Mucosa of stomach (tissue), 1 donor: ENCODE measurements at regions not wholly inside any gene's neighbourhood (a gene's known extent, or its start where the extent isn't known, plus 50 kb on each side); places are given as distances from the start of the nearest gene placed in this dataset.

Experiments
- H3K27me3 ChIP-seq: one replicate; pipeline ENCODE4 v1.7.0; 2013; ENCODE audit warnings: mild to moderate bottlenecking, low read length; ENCODE audit not compliant: control insufficient read depth, insufficient read depth
- H3K36me3 ChIP-seq: one replicate; pipeline ENCODE4 v1.7.0; 2013; ENCODE audit warnings: low read length; ENCODE audit not compliant: control insufficient read depth, insufficient read depth
- H3K4me1 ChIP-seq: one replicate; pipeline ENCODE4 v1.7.0; 2013; ENCODE audit warnings: mild to moderate bottlenecking, low read length; ENCODE audit not compliant: control insufficient read depth, insufficient read depth
- H3K4me3 ChIP-seq: one replicate; pipeline ENCODE4 v1.7.0; 2013; ENCODE audit warnings: low read length
- H3K9ac ChIP-seq: one replicate; pipeline ENCODE4 v1.7.0; 2013; ENCODE audit warnings: mild to moderate bottlenecking, low read length, moderate library complexity
- H3K9me3 ChIP-seq: one replicate; pipeline ENCODE4 v1.7.0; 2013; ENCODE audit warnings: mild to moderate bottlenecking, low read length, moderate library complexity; ENCODE audit not compliant: control insufficient read depth
- donor health status: Pancreatic carcinoma.

DNA sequence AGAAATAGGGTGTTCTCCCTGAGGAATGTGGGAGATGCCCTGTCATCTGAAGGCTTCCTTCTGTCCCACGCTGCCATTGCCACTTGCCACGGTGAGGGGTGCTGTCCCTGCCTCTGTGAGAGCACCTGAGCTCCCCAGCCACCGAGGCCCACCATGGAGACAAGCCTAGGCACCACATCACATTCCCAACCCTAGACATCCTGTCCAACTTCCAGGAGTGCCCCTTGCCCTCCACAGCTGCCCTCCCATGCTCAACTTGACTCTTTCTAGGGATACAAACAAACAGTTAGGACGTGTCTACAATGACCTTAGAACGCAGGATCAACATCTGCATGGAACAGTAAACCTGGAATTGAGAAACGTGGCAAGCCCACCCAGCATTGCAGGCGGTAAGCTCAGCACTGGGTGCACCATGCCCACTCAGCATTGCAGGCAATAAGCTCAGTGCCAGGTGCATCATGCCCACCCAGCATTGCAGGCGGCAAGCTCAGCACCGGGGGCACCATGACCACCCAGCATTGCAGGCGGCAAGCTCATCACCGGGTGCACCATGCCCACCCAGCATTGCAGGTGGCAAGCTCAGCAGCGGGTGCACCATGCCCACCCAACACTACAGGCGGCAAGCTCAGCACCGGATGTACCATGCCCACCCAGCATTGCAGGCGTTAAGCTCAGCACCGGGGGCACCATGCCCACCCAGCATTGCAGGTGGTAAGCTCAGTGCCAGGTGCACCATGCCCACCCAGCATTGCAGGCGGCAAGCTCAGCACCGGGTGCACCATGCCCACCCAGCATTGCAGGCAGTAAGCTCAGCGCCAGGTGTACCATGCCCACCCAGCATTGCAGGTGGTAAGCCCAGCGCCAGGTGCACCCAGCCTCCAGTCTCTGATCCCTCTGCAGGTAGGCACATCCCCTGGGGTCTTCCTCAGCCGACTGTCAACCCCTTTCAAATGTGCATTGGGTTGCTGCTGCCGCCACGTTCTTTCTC lies 1463.9 kb downstream of the TBC1D22A start:
- H3K9ac ChIP-seq: no peak overlapping the region
- no peaks in the 10 kb centered on the region for H3K9me3 ChIP-seq
- H3K4me3 ChIP-seq: no peak overlapping the region
- no peaks in the 10 kb centered on the region for H3K4me1 ChIP-seq
- no peaks in the 10 kb centered on the region for H3K27me3 ChIP-seq
- H3K36me3 ChIP-seq: no peaks in the 10 kb centered on the region

DNA sequence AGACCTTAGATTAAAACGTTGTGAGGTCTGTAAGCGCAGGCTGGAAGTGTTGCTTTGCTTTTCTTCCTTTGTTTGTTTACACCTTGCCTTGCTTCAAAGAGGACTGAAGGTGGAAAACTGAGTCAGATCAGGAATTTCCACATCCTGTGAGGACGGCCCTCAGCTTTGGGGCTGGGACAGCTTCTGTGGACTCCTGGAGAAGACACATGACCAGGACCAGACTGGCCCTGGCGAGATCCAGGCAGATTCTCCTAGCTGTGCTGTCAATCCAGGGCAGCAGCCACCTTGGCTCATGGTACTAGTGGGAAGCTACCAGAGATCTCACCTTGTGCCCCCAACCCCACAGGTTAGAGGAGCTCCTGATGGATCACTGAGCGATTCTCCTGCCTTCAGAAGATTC lies 1461.9 kb downstream of the TBC1D22A start:
- H3K36me3 ChIP-seq: no peaks in the 10 kb centered on the region
- H3K27me3 ChIP-seq: no peaks in the 10 kb centered on the region
- no peaks in the 10 kb centered on the region for H3K9me3 ChIP-seq
- no peak overlapping the region for H3K4me3 ChIP-seq
- H3K9ac ChIP-seq: no peak overlapping the region
- H3K4me1 ChIP-seq: no peaks in the 10 kb centered on the region

DNA sequence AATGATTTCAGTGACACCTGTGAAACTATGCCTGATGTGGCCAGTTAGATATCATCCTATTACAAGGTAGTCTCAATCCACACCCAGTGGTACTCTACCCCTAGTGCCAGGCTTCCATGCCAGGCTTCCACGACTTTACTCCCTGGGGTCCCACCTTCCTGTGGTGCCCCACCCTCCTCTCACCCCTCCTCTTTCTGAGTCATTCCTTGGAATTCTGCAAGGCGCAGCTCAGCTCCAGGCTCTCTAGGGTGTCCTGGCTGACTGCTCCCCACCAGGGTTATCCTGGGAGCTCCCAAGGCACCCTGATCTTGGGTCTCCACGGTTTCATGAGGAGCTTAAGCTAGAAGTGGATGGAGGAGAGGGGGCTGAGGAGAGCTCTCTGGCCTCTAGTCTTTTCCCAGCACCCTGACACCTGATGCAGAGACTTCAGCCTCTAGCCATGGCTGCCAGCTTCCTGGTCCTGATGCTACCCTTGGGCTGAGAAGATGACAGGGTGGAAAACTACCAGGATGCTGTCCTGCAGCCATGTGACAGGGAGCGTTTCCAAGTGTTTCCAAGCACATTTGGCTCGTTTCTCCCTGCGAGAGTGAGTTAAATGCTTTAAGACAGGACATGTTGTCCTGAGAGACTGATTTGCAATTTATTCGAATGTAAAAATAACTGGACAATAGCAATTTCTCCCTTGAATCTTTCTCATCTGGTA lies 1461.2 kb downstream of the TBC1D22A start:
- Histone ChIP-seq H3K4me3 (no peak overlapping the region), H3K4me1 (no peaks in the 10 kb centered on the region), H3K36me3 (no peaks in the 10 kb centered on the region), H3K9ac (no peak overlapping the region), H3K27me3 (no peaks in the 10 kb centered on the region), H3K9me3 (no peaks in the 10 kb centered on the region)

DNA sequence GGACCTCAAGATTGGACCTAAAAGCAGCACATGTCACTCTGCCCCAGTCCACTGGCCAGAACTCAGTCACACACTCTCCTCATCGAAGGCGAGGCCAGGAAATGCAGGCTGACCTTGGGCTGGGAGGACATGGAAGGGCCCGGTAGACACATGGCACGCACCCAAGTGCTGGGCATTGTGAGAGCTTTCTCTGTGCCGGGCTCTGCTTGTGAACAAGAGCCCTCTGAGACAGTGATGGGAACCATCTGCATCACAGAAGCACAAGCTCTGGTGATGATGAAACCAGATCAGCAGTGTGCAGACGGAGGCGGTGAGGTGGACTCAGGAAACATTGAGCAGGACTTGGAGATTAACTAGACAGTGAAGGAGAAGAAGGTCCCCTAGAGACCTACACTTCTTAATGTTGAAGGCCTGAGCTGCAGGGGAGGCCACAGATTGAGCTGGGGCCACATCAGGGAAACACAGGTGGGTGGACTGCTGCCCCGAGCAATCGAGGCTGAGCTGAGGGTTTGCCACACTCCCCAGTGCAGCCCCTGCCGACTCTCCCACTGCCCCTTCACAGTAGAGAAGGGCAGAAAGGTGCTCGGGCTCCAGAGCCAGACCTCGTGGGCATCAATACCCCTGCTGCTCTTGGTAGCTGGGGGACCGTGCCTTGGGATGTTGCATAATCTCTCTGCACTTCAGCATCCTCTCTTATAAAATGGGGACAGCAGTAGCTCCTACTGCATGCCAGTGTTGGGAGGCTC lies 1460.5 kb downstream of the TBC1D22A start:
- H3K27me3 ChIP-seq: no peaks in the 10 kb centered on the region
- H3K9me3 ChIP-seq: no peaks in the 10 kb centered on the region
- no peak overlapping the region for H3K4me3 ChIP-seq
- no peaks in the 10 kb centered on the region for H3K36me3 ChIP-seq
- no peaks in the 10 kb centered on the region for H3K4me1 ChIP-seq
- no peak overlapping the region for H3K9ac ChIP-seq

DNA sequence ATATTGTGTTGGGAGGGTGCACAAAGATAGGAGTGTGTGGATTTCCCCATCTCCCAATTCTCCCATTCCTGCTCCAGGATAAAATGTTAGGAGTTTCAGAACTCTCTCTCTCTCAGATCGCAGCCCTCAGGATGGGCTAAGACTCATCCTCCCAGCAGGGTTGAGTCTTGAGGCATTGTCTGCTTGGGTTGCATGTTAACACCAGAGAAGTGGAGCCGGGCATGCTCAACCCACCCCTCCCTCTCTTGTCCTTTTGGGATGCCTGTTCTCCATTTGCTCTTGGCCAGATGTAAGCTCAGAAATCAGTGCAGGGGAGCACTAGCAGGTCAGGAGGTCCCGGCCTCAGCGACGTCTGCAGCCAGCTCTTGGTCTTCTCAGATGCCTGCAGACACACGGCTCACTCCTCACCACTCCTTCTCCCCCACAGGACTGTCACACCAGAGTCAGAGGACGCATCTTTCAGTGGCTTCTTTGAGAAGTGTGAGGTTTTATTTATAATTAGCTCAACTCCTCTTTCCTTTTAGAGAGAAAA lies 1456.5 kb downstream of the TBC1D22A start:
- Histone ChIP-seq H3K9me3 (no peaks in the 10 kb centered on the region), H3K27me3 (no peaks in the 10 kb centered on the region)

DNA sequence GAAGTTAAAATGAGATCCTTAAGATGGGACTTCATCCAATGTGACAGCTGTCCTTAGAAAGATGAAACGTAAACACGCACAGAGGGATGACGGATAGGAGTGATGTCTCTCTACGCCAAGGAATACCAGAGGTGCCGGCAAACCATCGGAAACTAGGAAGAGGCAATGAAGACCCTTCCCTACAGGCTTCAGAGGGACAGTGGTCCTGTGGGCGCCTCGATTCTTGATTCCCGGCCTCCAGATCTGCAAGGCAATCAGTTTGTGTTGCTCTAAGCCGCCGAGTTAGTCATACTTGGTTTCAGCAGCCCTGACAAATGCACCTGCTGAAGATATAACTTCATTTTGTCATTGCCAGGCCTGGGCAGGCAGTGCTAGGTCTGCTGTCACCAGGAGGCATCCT lies 1455.1 kb downstream of the TBC1D22A start:
- H3K9ac ChIP-seq: no peak overlapping the region
- no peaks in the 10 kb centered on the region for H3K27me3 ChIP-seq
- H3K4me1 ChIP-seq: no peaks in the 10 kb centered on the region
- no peaks in the 10 kb centered on the region for H3K36me3 ChIP-seq
- no peak overlapping the region for H3K4me3 ChIP-seq
- no peaks in the 10 kb centered on the region for H3K9me3 ChIP-seq

More for the DNA sequence above, 1456.5 kb downstream of the TBC1D22A start:
- no peak overlapping the region for H3K9ac ChIP-seq
- no peaks in the 10 kb centered on the region for H3K4me1 ChIP-seq
- no peak overlapping the region for H3K4me3 ChIP-seq
- H3K36me3 ChIP-seq: no peaks in the 10 kb centered on the region

DNA sequence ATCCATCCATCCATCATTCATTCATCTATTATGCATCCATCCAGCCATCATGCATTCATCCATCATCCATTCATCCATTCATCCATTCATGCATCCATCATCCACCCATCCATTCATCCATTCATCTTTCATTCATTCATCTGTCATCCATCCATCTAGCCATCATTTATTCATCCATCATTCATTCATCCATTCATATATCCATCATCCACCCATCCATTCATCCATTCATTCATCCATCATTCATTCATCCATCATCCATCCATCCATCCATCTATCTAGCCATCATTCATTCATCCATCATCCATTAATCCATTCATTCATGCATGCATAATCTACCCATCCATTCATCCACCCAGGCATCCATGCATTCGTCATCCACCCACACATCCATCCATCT lies 1450.3 kb downstream of the TBC1D22A start:
- Histone ChIP-seq H3K27me3 (no peaks in the 10 kb centered on the region), H3K9me3 (no peaks in the 10 kb centered on the region), H3K4me3 (no peak overlapping the region), H3K9ac (no peak overlapping the region), H3K4me1 (no peaks in the 10 kb centered on the region), H3K36me3 (no peaks in the 10 kb centered on the region)

DNA sequence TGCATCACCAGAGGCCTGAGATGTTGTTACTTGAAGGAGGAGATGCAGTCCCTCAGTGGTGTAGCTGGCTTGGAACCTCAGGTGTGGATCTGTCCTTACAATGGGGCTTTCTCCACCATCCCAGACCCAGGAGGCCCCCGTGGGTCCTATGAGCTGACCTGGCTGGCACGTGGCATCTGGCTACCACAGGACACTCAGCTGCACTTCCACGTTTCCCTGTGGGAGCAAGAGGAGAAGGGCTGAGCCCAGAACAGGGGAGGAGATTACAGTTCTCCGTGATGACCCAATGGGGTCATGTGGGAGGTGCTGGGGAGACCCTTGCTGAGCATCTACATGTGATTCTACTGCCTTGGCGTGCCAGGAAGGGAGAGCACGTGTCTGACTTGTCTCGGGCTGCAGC lies 1448.4 kb downstream of the TBC1D22A start:
- no peaks in the 10 kb centered on the region for H3K9me3 ChIP-seq
- H3K4me3 ChIP-seq: no peak overlapping the region
- no peaks in the 10 kb centered on the region for H3K36me3 ChIP-seq
- no peaks in the 10 kb centered on the region for H3K4me1 ChIP-seq
- no peak overlapping the region for H3K9ac ChIP-seq
- H3K27me3 ChIP-seq: no peaks in the 10 kb centered on the region

DNA sequence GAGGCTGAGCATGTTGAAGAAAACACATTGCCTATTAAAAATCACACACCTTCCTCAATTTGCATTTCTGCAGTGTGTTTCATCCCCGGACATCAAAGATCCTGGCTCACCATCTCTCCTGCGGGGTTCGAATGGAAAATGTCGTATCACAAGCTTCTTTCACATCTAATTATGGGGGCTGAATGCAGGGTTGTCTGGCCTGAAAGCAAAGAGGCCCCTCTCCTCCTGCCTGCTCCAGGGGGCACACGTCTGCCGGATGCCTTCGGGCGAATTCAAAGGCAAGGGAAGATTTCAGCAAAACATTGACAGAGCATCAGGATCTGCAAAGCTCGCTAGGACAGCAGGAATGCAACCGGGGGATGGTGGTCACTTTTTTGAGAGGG lies 1447.7 kb downstream of the TBC1D22A start:
- Histone ChIP-seq H3K36me3 (no peaks in the 10 kb centered on the region), H3K9ac (no peak overlapping the region), H3K9me3 (no peaks in the 10 kb centered on the region), H3K4me3 (no peak overlapping the region), H3K4me1 (no peaks in the 10 kb centered on the region), H3K27me3 (no peaks in the 10 kb centered on the region)

DNA sequence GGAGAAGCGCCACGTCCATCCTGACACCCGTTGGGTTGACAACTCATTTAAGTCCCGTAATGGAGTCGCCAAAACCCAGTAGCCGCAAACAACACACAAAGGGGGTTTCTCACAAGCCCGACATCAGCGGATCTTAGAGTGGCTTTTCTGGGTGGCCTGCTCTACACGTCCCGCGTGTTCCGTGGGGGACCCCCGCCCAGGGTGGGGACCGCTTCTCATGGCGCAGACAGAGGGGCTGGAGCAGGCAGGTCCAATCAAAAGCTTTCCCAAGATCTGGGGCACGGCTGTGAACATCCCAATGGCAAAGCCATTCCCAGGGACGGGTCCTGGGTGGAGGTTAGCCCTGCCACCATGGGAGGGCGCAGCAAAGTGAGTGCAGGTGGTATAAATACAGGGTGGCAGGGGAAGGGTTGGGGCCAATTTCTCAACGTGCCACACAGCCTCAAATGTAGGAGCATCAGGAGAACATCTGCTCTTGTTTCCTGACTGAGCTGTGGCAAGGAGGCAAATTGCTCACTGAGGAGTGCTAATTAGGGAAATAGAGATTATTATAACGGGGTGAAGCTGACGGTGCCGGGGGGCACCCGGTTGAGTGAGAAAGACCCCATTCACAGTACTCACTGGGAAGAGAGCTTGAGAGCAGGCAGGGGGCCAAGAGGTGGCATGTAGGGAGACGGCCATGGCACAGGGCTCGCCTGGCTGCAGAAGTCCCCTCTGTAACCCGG lies 1447.2 kb downstream of the TBC1D22A start:
- H3K27me3 ChIP-seq: no peaks in the 10 kb centered on the region
- no peaks in the 10 kb centered on the region for H3K36me3 ChIP-seq
- H3K9me3 ChIP-seq: no peaks in the 10 kb centered on the region
- no peak overlapping the region for H3K9ac ChIP-seq
- no peak overlapping the region for H3K4me3 ChIP-seq
- H3K4me1 ChIP-seq: no peaks in the 10 kb centered on the region

DNA sequence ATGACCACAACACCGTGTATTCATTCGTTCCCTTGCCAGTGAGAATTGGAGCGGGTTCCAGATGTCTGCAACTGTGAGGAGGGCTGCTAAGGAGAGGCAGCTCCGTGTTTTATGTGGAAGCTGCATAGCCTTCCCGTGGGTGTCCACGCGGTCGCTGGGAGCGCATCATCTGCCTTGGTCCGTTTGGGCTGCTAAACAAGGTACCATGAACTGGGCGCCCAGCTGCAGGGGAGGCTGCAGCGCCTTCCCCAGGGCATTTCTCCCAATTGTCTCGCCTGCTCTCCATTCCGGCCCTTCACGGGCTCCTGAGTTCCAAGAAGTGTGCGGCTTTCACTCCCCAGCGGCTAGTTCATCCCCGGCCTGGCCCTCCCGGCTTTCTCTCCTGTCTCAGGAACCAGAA lies 1446.4 kb downstream of the TBC1D22A start:
- Histone ChIP-seq H3K4me3 (no peak overlapping the region), H3K36me3 (no peaks in the 10 kb centered on the region), H3K4me1 (no peaks in the 10 kb centered on the region), H3K27me3 (no peaks in the 10 kb centered on the region), H3K9me3 (no peaks in the 10 kb centered on the region), H3K9ac (no peak overlapping the region)
